H1 (cell line): ENCODE measurements at regions not wholly inside any gene's neighbourhood (a gene's known extent, or its start where the extent isn't known, plus 50 kb on each side); places are given as distances from the start of the nearest gene placed in this dataset.

Source experiments
- CTCF ChIA-PET: fragments of 300-600 bp; sonication (Branson Sonifier 250); formaldehyde crosslinking; loops from one replicate; lab custom pipeline; 2021; ENCODE audit not compliant: partially characterized antibody; lab: Charles Lee
- POLR2A ChIA-PET: fragments of 300-600 bp; sonication (Branson Sonifier 250); formaldehyde crosslinking; loops from one replicate; lab custom pipeline; 2021; ENCODE audit warnings: inconsistent platforms; ENCODE audit not compliant: partially characterized antibody; lab: Charles Lee
- DNase-seq, 2 experiments: peaks; one replicate each; pipeline versions ENCODE4 v3.0.0 to v3.0.0-alpha.2; 2010 to 2022; ENCODE audit warnings: low spot score in 2 of 2, low read depth in 1 of 2, mixed read lengths in 1 of 2
- FAIRE-seq: peaks from 2 replicates; lab custom pipeline; 2011; peaks lifted over from hg19 to GRCh38; lab: Jason Lieb, UNC
- H2AFZ ChIP-seq: 2 replicates; pipeline ENCODE4 v1.8.1; 2012; ENCODE audit warnings: low read length, inconsistent platforms
- H2AK5ac ChIP-seq: 2 replicates; pipeline ENCODE4 v1.6.1; 2013; ENCODE audit warnings: low read depth, low read length
- H2BK120ac ChIP-seq: replicated peaks from 2 replicates; pipeline ENCODE3; 2013; ENCODE audit warnings: low read depth, low read length, inconsistent platforms
- H2BK12ac ChIP-seq: 2 replicates; pipeline ENCODE4 v1.6.1; 2013; ENCODE audit warnings: low read depth, low read length
- H2BK15ac ChIP-seq: 2 replicates; pipeline ENCODE4 v1.6.1; 2013; ENCODE audit warnings: low read length
- H2BK20ac ChIP-seq: 2 replicates; pipeline ENCODE4 v1.6.1; 2013; ENCODE audit warnings: low read length
- H2BK5ac ChIP-seq: 2 replicates; pipeline ENCODE4 v1.6.1; 2013; ENCODE audit warnings: low read depth, low read length
- H3K14ac ChIP-seq: 2 replicates; pipeline ENCODE4 v1.6.1; 2013; ENCODE audit warnings: inconsistent platforms; ENCODE audit not compliant: insufficient read length
- H3K18ac ChIP-seq: 2 replicates; pipeline ENCODE4 v1.6.1; 2013; ENCODE audit warnings: low read length; ENCODE audit errors: extremely low read depth
- H3K23ac ChIP-seq: 2 replicates; pipeline ENCODE4 v1.6.1; 2013; ENCODE audit warnings: inconsistent platforms; ENCODE audit not compliant: insufficient read length
- H3K23me2 ChIP-seq: 2 replicates; pipeline ENCODE4 v1.6.1; 2013; ENCODE audit warnings: low read depth, low read length
- H3K27ac ChIP-seq: 2 replicates; pipeline ENCODE4 v1.6.1; 2011; ENCODE audit warnings: low read depth, low read length, inconsistent platforms
- H3K27me3 ChIP-seq, 4 experiments: replicated peaks in 1 of 4; 1 replicate in 1 of 4; 2 replicates in 3 of 4; pipeline versions ENCODE4 v1.6.1 to v1.8.1; 2011 to 2013; ENCODE audit warnings: low read length in 3 of 4, mild to moderate bottlenecking in 3 of 4, inconsistent platforms in 2 of 4, mixed read lengths in 2 of 4, moderate library complexity in 1 of 4; ENCODE audit not compliant: control insufficient read depth in 3 of 4, insufficient read depth in 3 of 4; ENCODE audit errors: extremely low read depth in 1 of 4
- H3K36me3 ChIP-seq, 4 experiments: 2 replicates each; pipeline versions ENCODE4 v1.6.1 to v1.8.1; 2011 to 2013; ENCODE audit warnings: mild to moderate bottlenecking in 4 of 4, low read length in 3 of 4, moderate library complexity in 2 of 4, control low read depth in 1 of 4, inconsistent platforms in 1 of 4; ENCODE audit not compliant: insufficient read depth in 4 of 4, control insufficient read depth in 2 of 4
- H3K4ac ChIP-seq: replicated peaks from 2 replicates; pipeline ENCODE3; 2013; ENCODE audit warnings: low read length, low read depth, mixed read lengths, inconsistent platforms; ENCODE audit not compliant: insufficient read length
- H3K4me1 ChIP-seq, 4 experiments: replicated peaks in 1 of 4; 1 replicate in 1 of 4; 2 replicates in 3 of 4; pipeline versions ENCODE4 v1.6.1 to v1.8.1; 2011 to 2013; ENCODE audit warnings: low read length in 3 of 4, inconsistent platforms in 2 of 4, mixed read lengths in 1 of 4; ENCODE audit not compliant: insufficient read depth in 4 of 4, control insufficient read depth in 3 of 4
- H3K4me2 ChIP-seq, 2 experiments: 2 replicates each; pipeline versions ENCODE4 v1.6.1 to v1.8.1; 2011 to 2013; ENCODE audit warnings: low read depth in 2 of 2, low read length in 2 of 2, control low read depth in 1 of 2, inconsistent platforms in 1 of 2, mild to moderate bottlenecking in 1 of 2; ENCODE audit not compliant: insufficient read depth in 1 of 2
- H3K4me3 ChIP-seq, 4 experiments: fragments of 200-600, 300-600 bp in 1 of 4; sonication (generic), shearing (Covaris generic), sonication (Bioruptor Twin) in 1 of 4; 2 replicates each; pipeline versions ENCODE4 v1.5.1 to v1.8.1; 2011 to 2016; ENCODE audit warnings: low read length in 4 of 4, low read depth in 3 of 4, control low read depth in 2 of 4, inconsistent platforms in 2 of 4, mild to moderate bottlenecking in 2 of 4, mixed read lengths in 1 of 4, moderate library complexity in 1 of 4; ENCODE audit not compliant: insufficient read depth in 2 of 4; ENCODE audit errors: extremely low read depth in 1 of 4
- H3K56ac ChIP-seq: replicated peaks from 2 replicates; pipeline ENCODE3; 2013; ENCODE audit warnings: low read depth, mild to moderate bottlenecking, mixed read lengths, low read length, inconsistent platforms; ENCODE audit not compliant: insufficient read length
- H3K79me1 ChIP-seq: 2 replicates; pipeline ENCODE4 v1.6.1; 2013; ENCODE audit warnings: low read depth, low read length, control low read depth
- H3K79me2 ChIP-seq, 2 experiments: 2 replicates each; pipeline versions ENCODE4 v1.6.1 to v1.8.1; 2012 to 2013; ENCODE audit warnings: low read length in 2 of 2, mild to moderate bottlenecking in 2 of 2, inconsistent platforms in 1 of 2; ENCODE audit not compliant: insufficient read depth in 2 of 2, control insufficient read depth in 1 of 2
- H3K9ac ChIP-seq, 4 experiments: replicated peaks in 1 of 4; 1 replicate in 1 of 4; 2 replicates in 3 of 4; pipeline versions ENCODE4 v1.6.1 to v1.8.1; 2011 to 2013; ENCODE audit warnings: low read depth in 3 of 4, low read length in 3 of 4, control low read depth in 2 of 4, mild to moderate bottlenecking in 2 of 4, moderate library complexity in 2 of 4, inconsistent platforms in 1 of 4; ENCODE audit errors: extremely low read depth in 1 of 4
- H3K9me3 ChIP-seq, 2 experiments: 2 replicates each; pipeline versions ENCODE4 v1.6.1 to v1.8.1; 2012 to 2013; ENCODE audit warnings: mild to moderate bottlenecking in 2 of 2, moderate library complexity in 2 of 2, control low read depth in 1 of 2, inconsistent platforms in 1 of 2, low read depth in 1 of 2, low read length in 1 of 2, mixed read lengths in 1 of 2; ENCODE audit not compliant: insufficient read depth in 2 of 2
- H4K20me1 ChIP-seq, 2 experiments: replicated peaks in 1 of 2; 2 replicates each; pipeline versions ENCODE3 to v1.8.1; 2011 to 2013; ENCODE audit warnings: inconsistent platforms in 2 of 2, low read length in 2 of 2, mild to moderate bottlenecking in 1 of 2; ENCODE audit not compliant: insufficient read depth in 2 of 2, control insufficient read depth in 1 of 2
- H4K5ac ChIP-seq: 2 replicates; pipeline ENCODE4 v1.6.1; 2013; ENCODE audit warnings: low read length, low read depth, mixed read lengths, inconsistent platforms; ENCODE audit not compliant: insufficient read length
- H4K8ac ChIP-seq: 2 replicates; pipeline ENCODE4 v1.8.0; 2013; ENCODE audit warnings: mild to moderate bottlenecking, moderate library complexity, low read length, inconsistent platforms; ENCODE audit not compliant: insufficient read depth; ENCODE audit errors: extremely low read depth
- H4K91ac ChIP-seq: replicated peaks from 2 replicates; pipeline ENCODE3; 2013; ENCODE audit warnings: low read length, mixed read lengths, inconsistent platforms; ENCODE audit not compliant: insufficient read length
- BRCA1 ChIP-seq: IDR thresholded peaks from 2 replicates; pipeline ENCODE4 v1.6.1; 2012; ENCODE audit warnings: low read depth, low read length, improper control_type of control experiment
- EP300 ChIP-seq, 2 experiments: IDR thresholded peaks; 1 replicate in 1 of 2; 2 replicates in 1 of 2; pipeline ENCODE4 v1.6.1; 2011 to 2012; ENCODE audit warnings: low read depth in 2 of 2, low read length in 2 of 2, mild to moderate bottlenecking in 2 of 2, borderline replicate concordance in 1 of 2, inconsistent platforms in 1 of 2, moderate library complexity in 1 of 2
- EZH2 ChIP-seq: fragments of 200-600 bp; sonication (generic); IDR thresholded peaks from 2 replicates; pipeline ENCODE4 v1.7.1; 2012; ENCODE audit warnings: low read depth, mild to moderate bottlenecking, moderate library complexity, low read length, inconsistent platforms; ENCODE audit not compliant: severe bottlenecking
- HDAC6 ChIP-seq: IDR thresholded peaks from one replicate; pipeline ENCODE4 v1.7.1; 2012; ENCODE audit warnings: low read depth, mild to moderate bottlenecking, inconsistent platforms, low read length, moderate library complexity
- RAD21 ChIP-seq, 2 experiments: IDR thresholded peaks in 1 of 2; conservative IDR thresholded peaks in 1 of 2; 2 replicates each; pipeline ENCODE4 v1.6.1; 2011; ENCODE audit warnings: low read depth in 2 of 2, low read length in 2 of 2, improper control_type of control experiment in 1 of 2, inconsistent platforms in 1 of 2, mild to moderate bottlenecking in 1 of 2, moderate library complexity in 1 of 2
- SIN3A ChIP-seq, 2 experiments: IDR thresholded peaks in 1 of 2; conservative IDR thresholded peaks in 1 of 2; 2 replicates each; pipeline ENCODE4 v1.6.1; 2011 to 2012; ENCODE audit warnings: low read length in 2 of 2, improper control_type of control experiment in 1 of 2, low read depth in 1 of 2, mild to moderate bottlenecking in 1 of 2
- SIRT6 ChIP-seq: IDR thresholded peaks from one replicate; pipeline ENCODE4 v1.7.1; 2012; ENCODE audit warnings: low read length, inconsistent platforms
- TAF7 ChIP-seq: optimal IDR thresholded peaks from 2 replicates; pipeline ENCODE3; 2011; ENCODE audit warnings: low read depth, mild to moderate bottlenecking, inconsistent platforms, low read length, moderate library complexity, borderline replicate concordance
- TCF12 ChIP-seq: IDR thresholded peaks from 2 replicates; pipeline ENCODE4 v1.6.1; 2011; ENCODE audit warnings: low read depth, mild to moderate bottlenecking, low read length
- YY1 ChIP-seq: IDR thresholded peaks from 2 replicates; pipeline ENCODE4 v1.6.1; 2011; ENCODE audit warnings: low read depth, mild to moderate bottlenecking, low read length
- WGBS, 2 experiments: shearing (Covaris generic) in 1 of 2; methylation state at CpG; one replicate each; pipeline versions ENCODE4 v1.1.6 to v1.1.7; 2013 to 2015; ENCODE audit warnings: low lambda C conversion rate in 2 of 2, mixed read lengths in 2 of 2, inconsistent platforms in 1 of 2, low coverage in 1 of 2, missing lambda C conversion rate in 1 of 2; ENCODE audit not compliant: insufficient replicate concordance in 2 of 2, insufficient coverage in 1 of 2, insufficient read length in 1 of 2; ENCODE audit errors: extremely low coverage in 1 of 2, missing lambda C conversion rate in 1 of 2; 5-methylcytosine and 5-hydroxymethylcytosine counted together
- TF ChIP-seq, protein P1 (sequence below): IDR thresholded peaks from 2 replicates; pipeline ENCODE4 v1.6.1; 2011; ENCODE audit warnings: low read depth, mild to moderate bottlenecking, low read length; ENCODE audit not compliant: insufficient read depth
- TF ChIP-seq, protein P2 (sequence below): IDR thresholded peaks from 2 replicates; pipeline ENCODE4 v1.6.1; 2011; ENCODE audit warnings: low read length, improper control_type of control experiment

DNA sequence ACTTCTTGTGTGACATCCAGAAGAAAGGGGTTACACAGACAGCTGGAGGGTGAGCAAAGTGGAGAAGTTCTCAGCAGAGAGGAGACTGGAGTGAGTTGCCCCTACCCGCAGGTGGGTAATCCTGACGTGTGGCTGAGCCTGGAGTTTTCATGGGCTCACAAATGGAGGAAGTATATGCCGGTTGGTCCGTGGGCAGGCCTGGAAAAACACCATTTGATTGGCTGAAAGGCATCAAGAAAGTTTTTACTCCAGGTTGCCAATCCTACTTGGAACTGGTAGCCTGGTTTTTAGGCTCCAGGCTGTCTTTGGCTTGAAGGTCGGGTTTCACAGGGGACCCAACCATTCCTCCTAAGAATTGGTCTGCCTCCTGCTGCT, 1177.4 kb upstream of the LRRTM1 start:
- no peak overlapping the region for H2BK20ac ChIP-seq
- H3K23me2 ChIP-seq = no peaks in the 10 kb centered on the region
- H3K4me3 ChIP-seq = no peak overlapping the region
- H2BK5ac ChIP-seq = no peak overlapping the region
- H4K20me1 ChIP-seq = no peaks in the 10 kb centered on the region
- H3K23ac ChIP-seq = no peak overlapping the region
- H4K5ac ChIP-seq = no peak overlapping the region
- no peak overlapping the region for H4K8ac ChIP-seq
- no peak overlapping the region for H2AK5ac ChIP-seq
- H3K36me3 ChIP-seq = no peaks in the 10 kb centered on the region
- H3K4ac ChIP-seq = no peak overlapping the region
- H3K4me1 ChIP-seq = 0 out of 7 replicates have a peak, but pooled peaks cover 0 to 4% (median 0%) of the 10 kb centered on the region in 4 experiments
- no peaks in the 10 kb centered on the region for H3K79me1 ChIP-seq
- POLR2A ChIA-PET = no interaction called here
- H3K79me2 ChIP-seq = no peaks in the 10 kb centered on the region
- H3K27ac ChIP-seq = no peak overlapping the region
- H4K91ac ChIP-seq = no peak overlapping the region
- H2BK12ac ChIP-seq = no peak overlapping the region
- no peak overlapping the region for H2BK15ac ChIP-seq
- no peak for DNase-seq
- no peak overlapping the region for H3K14ac ChIP-seq
- H3K4me2 ChIP-seq = no peak overlapping the region
- no peak for FAIRE-seq
- WGBS, 2 experiments = 81% methylated on average over 5 of the region's 5 CpGs; no CpG with 5 or more reads in 1 of the 2 experiments
- no peak overlapping the region for H3K9ac ChIP-seq
- H3K27me3 ChIP-seq = no peaks in the 10 kb centered on the region
- H3K56ac ChIP-seq = no peak overlapping the region
- CTCF ChIA-PET = interaction anchor here (1.0 to 1.5 kb wide), 2 partner anchors 9 to 92 kb away, joined by 3 to 4 read pairs; no protein-coding TSS in a partner anchor
- H3K18ac ChIP-seq = no peak overlapping the region
- H3K9me3 ChIP-seq = no peaks in the 10 kb centered on the region
- H2BK120ac ChIP-seq = no peak overlapping the region
- peak overlapping the region; percentile 87; the same call in 1 of the 2 replicates for H2AFZ ChIP-seq
- TF ChIP-seq, protein P1, sequence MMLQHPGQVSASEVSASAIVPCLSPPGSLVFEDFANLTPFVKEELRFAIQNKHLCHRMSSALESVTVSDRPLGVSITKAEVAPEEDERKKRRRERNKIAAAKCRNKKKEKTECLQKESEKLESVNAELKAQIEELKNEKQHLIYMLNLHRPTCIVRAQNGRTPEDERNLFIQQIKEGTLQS = no peak
- TF ChIP-seq SIRT6 (no peak), SIN3A (conservative IDR thresholded peaks at IDR 0.05 in 1 of 2, IDR thresholded peaks at IDR 0.05 in 1 of 2; ENCODE audit: low read depth in 1 of 2, low read length in 2 of 2) (no peak), BRCA1 (no peak), TCF12 (no peak), TAF7 (no peak), EZH2 (no peak), RAD21 (IDR thresholded peaks at IDR 0.05 in 1 of 2, conservative IDR thresholded peaks at IDR 0.05 in 1 of 2; ENCODE audit: low read depth in 2 of 2, low read length in 2 of 2) (no peak), YY1 (no peak), EP300 (IDR thresholded peaks at IDR 0.05; ENCODE audit: borderline replicate concordance in 1 of 2, low read depth in 2 of 2, low read length in 2 of 2) (no peak), HDAC6 (no peak)
- TF ChIP-seq, protein P2, sequence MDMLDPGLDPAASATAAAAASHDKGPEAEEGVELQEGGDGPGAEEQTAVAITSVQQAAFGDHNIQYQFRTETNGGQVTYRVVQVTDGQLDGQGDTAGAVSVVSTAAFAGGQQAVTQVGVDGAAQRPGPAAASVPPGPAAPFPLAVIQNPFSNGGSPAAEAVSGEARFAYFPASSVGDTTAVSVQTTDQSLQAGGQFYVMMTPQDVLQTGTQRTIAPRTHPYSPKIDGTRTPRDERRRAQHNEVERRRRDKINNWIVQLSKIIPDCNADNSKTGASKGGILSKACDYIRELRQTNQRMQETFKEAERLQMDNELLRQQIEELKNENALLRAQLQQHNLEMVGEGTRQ = no peak
